ENCODE measurements at regions not wholly inside any gene's neighbourhood (a gene's known extent, or its start where the extent isn't known, plus 50 kb on each side); places are given as distances from the start of the nearest gene placed in this dataset.

DNA sequence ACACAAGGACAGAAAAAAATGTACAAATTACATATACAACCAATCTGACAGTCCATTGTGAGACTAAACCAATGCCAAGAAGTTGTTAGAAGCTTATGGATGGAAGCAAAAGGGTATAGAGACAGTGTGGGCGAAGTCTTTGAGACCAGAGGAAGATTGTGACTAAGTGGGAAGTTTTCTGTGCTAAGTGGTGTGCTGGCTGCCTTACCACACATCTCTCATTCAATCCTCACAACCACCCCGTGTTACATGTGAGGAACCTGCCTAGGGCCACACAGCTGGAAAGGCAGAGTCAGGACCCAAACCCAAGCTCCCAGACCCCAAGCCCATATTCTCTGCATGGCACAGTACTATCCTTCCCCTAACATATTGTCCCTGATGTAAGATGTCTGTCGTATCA lies 53.5 kb upstream of the DUSP10 start:
- Histone ChIP-seq H3K4me1 (peaks cover 0 to 21% (median 11%) of the 10 kb centered on the region in 6 donors), H3K27me3 (replicated peaks in 1 of 7) (no peaks in the 10 kb centered on the region), H3K27ac (no peak overlapping the region), H3K9me3 (peaks cover 0 to 13% (median 8%) of the 10 kb centered on the region in 8 donors), H3K36me3 (no peaks in the 10 kb centered on the region), H3K4me3 (no peak overlapping the region)
- TF ChIP-seq POLR2AphosphoS5 (IDR thresholded peaks at IDR 0.05) (no peak), POLR2A (IDR thresholded peaks at IDR 0.05) (no peak)
- TF ChIP-seq, protein P1, sequence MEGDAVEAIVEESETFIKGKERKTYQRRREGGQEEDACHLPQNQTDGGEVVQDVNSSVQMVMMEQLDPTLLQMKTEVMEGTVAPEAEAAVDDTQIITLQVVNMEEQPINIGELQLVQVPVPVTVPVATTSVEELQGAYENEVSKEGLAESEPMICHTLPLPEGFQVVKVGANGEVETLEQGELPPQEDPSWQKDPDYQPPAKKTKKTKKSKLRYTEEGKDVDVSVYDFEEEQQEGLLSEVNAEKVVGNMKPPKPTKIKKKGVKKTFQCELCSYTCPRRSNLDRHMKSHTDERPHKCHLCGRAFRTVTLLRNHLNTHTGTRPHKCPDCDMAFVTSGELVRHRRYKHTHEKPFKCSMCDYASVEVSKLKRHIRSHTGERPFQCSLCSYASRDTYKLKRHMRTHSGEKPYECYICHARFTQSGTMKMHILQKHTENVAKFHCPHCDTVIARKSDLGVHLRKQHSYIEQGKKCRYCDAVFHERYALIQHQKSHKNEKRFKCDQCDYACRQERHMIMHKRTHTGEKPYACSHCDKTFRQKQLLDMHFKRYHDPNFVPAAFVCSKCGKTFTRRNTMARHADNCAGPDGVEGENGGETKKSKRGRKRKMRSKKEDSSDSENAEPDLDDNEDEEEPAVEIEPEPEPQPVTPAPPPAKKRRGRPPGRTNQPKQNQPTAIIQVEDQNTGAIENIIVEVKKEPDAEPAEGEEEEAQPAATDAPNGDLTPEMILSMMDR (IDR thresholded peaks at IDR 0.05 in 8 of 11, conservative IDR thresholded peaks at IDR 0.05 in 3 of 11), result no peak
- 74 to 89% (median 77%) methylated on average over 3 of the region's 3 CpGs for WGBS, 5 donors
- no peak for DNase-seq
- intact Hi-C loops (cut with DNase I; ENCODE audit: low total_unique reads), result no loop called here

DNA sequence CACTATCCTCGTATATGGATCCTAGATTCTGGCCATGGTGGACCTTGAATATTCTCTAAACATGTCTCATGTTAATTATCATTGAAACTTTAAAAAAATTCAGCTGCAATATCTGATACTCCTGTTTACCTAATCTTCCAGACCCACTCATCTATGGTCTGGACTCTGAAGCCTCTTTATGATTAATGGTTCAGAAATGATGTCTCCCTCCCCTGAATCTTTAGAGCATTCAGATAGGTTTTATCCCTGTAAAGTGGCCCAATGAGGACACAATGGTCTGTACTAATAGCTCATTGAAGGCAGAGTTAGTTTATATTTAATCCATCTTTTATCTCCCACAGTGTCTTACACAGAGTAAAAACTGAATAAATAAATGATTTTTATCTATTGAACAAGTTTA lies 53.0 kb upstream of the DUSP10 start:
- H3K27me3 ChIP-seq (replicated peaks in 1 of 7), result no peaks in the 10 kb centered on the region
- no peak overlapping the region for H3K4me3 ChIP-seq
- WGBS, 5 donors, result 72 to 88% (median 85%) methylated on average over 1 of the region's 1 CpG
- TF ChIP-seq, protein P1 (IDR thresholded peaks at IDR 0.05 in 8 of 11, conservative IDR thresholded peaks at IDR 0.05 in 3 of 11), result no peak
- no peak for TF ChIP-seq POLR2A (IDR thresholded peaks at IDR 0.05)
- no peak for TF ChIP-seq POLR2AphosphoS5 (IDR thresholded peaks at IDR 0.05)
- H3K36me3 ChIP-seq, result no peaks in the 10 kb centered on the region
- intact Hi-C loops (cut with DNase I; ENCODE audit: low total_unique reads), result no loop called here
- DNase-seq, result no peak
- peaks cover 0 to 21% (median 11%) of the 10 kb centered on the region in 6 donors for H3K4me1 ChIP-seq
- no peak overlapping the region for H3K27ac ChIP-seq
- peaks cover 0 to 8% (median 6%) of the 10 kb centered on the region in 8 donors for H3K9me3 ChIP-seq

DNA sequence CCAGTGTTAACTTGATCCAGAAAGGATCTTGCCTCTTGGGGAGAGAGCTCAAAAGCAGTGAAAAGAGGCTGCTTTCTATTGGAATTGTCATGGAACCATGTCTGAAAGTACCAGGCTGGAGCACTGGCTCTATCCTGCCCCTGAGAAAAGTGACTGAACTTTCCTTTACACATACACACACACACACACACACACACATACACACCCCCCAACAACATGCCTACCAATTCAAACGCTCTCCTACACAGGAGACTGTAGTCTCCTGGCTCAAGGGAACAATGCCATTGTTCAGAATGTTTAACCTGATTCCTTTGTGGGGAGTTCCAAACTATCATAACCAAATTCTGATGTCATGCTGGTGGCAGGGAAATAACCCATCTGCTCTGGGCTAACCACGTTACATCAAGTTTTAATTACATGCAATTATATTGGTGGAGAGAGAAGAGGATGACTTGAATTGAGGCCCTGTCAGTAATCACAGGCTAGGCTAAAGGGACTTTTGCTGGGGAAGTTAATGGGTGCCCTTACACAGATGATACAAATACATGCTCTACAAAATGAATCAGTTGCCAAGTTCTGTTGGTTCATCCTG lies 52.3 kb upstream of the DUSP10 start:
- Histone ChIP-seq H3K36me3 (no peaks in the 10 kb centered on the region), H3K4me1 (peaks cover 0 to 21% (median 11%) of the 10 kb centered on the region in 6 donors), H3K4me3 (no peak overlapping the region), H3K27ac (peak overlapping the region in 1 of 8 donors; percentile 11), H3K9me3 (peaks cover 0 to under 1% (median 0%) of the 10 kb centered on the region in 8 donors), H3K27me3 (replicated peaks in 1 of 7) (no peaks in the 10 kb centered on the region)
- intact Hi-C loops (cut with DNase I; ENCODE audit: low total_unique reads), result no loop called here
- 39 to 73% (median 43%) methylated on average over 2 of the region's 2 CpGs for WGBS, 5 donors
- no peak for DNase-seq
- TF ChIP-seq, protein P1 (IDR thresholded peaks at IDR 0.05 in 8 of 11, conservative IDR thresholded peaks at IDR 0.05 in 3 of 11), result no peak
- TF ChIP-seq POLR2AphosphoS5 (IDR thresholded peaks at IDR 0.05), result no peak
- TF ChIP-seq POLR2A (IDR thresholded peaks at IDR 0.05), result no peak

DNA sequence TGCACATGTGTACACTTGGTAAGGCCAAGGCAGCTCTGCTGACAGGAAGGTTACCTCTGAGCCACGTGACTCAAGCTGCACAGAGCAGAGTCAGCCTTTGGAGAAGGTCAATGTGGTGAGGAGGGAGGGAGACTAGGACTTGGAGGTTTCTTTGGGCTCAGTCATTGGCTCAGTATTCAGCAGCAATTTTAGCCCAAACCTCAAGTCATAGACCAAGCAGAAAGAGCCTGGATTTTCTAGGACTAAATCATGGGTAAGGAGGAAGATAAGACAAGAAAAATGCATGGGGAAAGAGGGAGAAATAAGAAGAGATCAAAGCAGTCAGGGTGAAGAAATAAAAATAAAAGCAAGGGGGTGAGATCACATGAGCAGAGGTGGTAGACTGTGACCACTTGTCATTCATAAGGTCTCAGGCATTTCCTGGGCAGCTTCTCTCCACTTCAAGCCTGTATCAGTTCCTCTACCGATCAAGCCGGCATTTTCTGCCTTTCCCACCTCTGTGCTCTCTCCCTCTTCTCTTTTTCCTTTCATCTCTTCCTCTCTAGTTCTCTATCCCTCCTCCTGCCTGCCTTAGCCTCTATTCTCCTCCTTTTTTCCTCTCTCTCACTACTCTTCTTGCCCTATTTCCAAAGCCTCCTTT lies 51.7 kb upstream of the DUSP10 start:
- Histone ChIP-seq H3K36me3 (no peaks in the 10 kb centered on the region), H3K9me3 (no peaks in the 10 kb centered on the region), H3K4me3 (no peak overlapping the region), H3K4me1 (peaks cover 0 to 21% (median 11%) of the 10 kb centered on the region in 6 donors), H3K27ac (peak overlapping the region in 2 of 8 donors; percentile 11 to 18), H3K27me3 (replicated peaks in 1 of 7) (no peaks in the 10 kb centered on the region)
- DNase-seq, result no peak
- WGBS, 5 donors, result 41 to 55% (median 44%) methylated on average over 3 of the region's 3 CpGs
- intact Hi-C loops (cut with DNase I; ENCODE audit: low total_unique reads), result no loop called here
- TF ChIP-seq POLR2AphosphoS5 (IDR thresholded peaks at IDR 0.05), result no peak
